HG03432 (cell line): ENCODE measurements at regions not wholly inside any gene's neighbourhood (a gene's known extent, or its start where the extent isn't known, plus 50 kb on each side); places are given as distances from the start of the nearest gene placed in this dataset.
"Not testable (repeated sequence)": the region's sequence is repeated elsewhere in the genome, so short reads cannot be mapped to it uniquely, and the experiment has no call there.

ENCODE experiments used
- ATAC-seq: cut with Tn5 transposase; IDR thresholded peaks from one replicate; pipeline ENCODE4 v1.9.1; 2021; ENCODE audit warnings: mild to moderate bottlenecking, moderate library complexity; ENCODE audit not compliant: unreplicated experiment

DNA sequence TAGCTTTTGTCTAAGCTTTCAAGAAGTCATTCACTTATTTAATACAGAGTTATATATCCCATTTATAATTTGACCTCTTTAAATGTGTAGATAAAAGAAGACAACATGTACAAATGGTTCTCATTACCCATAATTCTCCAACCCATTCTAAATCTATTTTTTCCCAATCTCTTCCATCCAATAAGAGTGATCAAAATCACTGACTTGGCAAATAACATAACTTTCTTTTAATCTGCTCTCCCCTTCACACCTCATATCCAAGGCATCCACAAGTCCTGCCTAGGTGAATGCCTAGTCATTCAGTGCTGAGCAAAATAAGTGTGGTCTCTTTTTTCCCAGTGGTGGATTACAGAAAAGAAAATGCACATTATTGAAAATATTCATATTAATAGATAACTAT, 1231.1 kb downstream of the CDH11 start:
- no peak for ATAC-seq

DNA sequence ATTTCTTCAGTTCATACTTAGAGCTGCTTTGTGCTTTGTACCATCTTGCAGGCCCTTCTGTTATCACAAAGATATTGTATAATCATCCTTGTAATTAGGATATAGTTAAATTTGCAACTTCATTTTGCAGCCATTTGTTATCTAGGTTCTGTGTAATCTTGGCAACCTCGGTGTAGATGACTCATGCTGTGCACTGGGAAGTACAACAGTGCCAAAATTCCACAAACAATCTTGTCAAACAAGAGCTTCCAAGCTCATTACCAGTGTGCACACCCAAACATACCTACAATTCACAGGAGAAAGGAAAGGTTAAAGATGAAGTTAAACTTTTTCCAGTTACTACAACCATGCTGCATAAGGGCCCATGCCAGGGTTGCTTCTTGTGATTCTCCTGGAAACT, 1231.8 kb downstream of the CDH11 start:
- ATAC-seq = no peak

DNA sequence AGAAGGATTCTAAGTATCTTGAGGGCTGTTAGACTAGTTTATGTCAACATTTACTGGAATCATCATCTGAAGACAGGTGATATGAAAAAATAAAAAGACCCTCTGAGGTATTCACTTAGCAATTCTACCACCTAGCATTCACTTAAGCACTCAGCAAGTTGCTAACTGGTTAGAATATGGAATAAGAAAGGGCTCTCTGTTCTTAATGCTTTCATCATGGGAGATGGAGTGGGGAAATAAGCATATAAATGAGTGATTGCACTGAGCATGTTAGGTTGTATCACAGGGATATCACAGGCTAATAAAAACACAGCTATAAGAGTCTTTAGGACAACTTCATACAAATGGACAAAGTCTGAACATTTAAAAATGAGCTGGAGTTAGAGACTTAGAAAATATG, 1238.8 kb downstream of the CDH11 start:
- ATAC-seq = no peak

DNA sequence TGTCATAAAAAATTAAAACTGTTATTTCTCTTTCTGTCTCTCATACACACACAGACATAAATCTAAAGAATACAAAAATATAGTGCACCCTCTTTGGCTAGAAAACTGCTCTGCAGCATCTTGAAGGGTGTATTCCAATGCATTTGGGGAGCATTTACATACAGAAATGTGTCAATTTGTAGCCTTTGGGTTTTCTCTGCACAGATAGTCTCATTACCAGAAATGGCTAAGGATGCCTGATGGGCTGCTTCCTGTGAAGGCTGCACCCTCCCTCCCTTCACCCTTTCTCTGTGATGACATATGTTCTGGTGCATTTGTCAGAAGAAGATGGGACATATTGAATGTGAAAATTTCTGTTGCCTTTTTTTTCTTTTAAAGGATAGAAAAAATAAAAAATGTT, 1239.3 kb downstream of the CDH11 start:
- ATAC-seq = no peak

DNA sequence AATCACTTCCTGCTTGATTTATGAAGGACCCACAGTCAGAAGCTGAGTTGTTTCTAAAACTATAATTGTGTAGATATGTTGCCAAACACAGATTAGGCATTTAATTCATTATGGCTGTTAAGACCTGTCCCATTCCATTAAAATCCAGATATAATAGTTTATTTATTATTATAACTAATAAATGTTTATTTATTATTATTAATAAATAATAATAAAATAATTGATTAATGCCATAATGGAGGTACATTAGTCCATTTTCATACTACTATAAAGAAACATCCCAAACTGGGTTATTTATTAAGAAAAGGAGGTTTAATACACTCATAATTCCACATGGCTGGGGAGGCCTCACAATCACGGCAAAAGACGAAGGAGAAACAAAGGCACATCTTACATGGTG, 1240.9 kb downstream of the CDH11 start:
- ATAC-seq = no peak

DNA sequence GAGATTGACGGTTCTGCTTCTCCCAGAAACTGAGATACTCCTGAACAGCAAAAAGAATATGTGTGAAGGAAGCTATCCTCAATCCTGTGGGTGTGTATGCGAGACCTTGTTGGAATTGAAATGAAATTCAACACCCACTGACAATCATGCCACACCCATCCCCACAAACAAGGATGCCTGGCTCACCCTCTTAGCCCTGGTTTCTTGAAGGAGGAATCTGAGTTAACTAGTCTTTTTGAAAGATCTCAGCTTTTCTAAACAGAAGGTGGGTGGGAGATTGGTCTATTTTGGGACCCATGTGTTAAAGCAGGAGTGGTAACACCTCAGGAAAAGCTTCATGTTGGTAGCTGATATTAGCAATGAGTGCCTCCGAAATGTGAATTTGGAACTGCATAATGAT, 1244.5 kb downstream of the CDH11 start:
- ATAC-seq = no peak

DNA sequence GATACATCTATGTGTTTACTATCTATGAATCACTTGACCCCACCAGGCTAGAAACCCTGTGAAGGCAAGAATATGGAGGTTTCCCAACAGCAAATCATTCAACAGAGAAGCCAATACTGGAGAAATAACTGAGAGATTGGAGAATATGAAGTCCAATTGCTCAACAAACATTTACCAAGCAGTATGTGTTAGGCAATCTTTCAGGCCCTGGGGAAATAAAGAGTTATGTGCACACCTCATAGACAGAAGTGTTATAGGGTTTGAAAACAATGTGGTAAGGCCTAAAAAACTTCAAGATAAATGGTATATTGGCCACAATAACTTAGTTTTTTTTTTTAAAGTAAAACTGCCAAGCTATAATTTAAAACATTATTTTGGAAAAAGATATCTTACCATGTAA, 1245.8 kb downstream of the CDH11 start:
- ATAC-seq = no peak

DNA sequence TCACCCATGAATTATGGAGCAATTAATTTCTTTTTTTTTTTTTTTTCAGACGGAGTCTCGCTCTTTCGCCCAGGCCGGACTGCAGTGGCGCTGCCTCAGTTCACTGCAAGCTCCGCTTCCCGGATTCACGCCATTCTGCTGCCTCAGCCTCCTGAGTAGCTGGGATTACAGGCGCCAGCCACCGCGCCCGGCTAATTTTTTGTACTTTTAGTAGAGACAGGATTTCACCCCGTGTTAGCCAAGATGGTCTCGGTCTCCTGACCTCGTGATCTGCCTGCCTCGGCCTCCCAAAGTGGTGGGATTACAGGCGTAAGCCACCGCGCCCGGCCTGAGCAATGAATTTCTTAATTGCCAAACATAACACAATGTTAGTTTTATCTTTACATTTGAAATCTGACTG, 1261.2 kb downstream of the CDH11 start:
- ATAC-seq = not testable (repeated sequence)

DNA sequence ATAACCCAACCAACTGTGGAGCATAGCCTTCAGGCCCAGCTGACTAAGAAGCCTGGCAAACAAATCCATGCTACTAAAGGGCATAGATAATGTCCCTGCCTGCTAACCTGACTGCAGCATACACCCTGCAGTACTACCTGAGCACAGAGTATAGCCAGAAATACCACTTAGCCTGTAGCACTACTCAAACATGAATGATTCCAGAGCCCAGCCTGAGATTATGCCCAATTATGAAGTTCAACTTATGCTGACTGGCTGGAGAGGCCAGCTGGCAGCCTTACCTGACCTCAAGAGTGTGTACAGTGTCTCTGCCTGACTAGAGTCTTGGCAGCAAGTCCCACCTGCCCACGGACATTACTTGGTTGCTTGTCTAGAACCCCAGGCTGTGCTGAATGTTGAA, 1265.3 kb downstream of the CDH11 start:
- ATAC-seq = no peak

DNA sequence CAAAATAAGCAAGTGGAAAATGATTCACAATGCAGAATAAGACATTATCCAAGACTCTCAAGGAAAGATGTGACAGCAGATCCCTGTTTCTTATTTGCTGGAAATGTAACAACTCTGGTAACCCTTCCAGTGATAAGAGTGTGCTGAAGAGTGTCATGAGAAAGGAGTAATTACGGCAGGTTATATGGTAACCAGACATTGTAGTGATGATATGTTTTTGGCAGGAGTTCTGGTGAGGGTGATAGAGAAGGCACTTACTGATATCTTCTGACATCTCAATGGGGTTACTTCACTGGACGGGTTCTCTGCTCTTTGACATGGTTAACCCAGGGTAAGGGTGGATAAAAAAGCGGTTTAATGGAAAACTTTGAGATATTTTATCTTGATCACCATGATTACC, 1270.9 kb downstream of the CDH11 start:
- ATAC-seq = no peak

DNA sequence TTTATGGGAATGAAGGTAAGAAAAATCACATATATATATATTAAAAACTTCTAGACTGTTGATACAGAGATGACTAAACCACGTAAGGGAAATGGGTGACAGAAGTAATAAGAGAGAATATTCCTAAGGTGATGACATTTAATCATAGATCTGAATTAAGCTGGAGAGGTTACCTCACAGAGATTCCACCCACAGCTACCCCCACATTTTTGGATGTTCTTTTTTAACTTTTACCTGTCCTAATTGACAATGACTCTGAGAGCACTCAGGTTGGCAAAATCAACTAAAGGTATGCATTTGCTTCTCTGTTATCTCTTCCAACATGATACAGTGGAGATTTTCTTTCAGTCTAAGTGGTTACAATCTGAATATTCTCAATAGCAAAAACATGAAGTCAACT, 1280.6 kb downstream of the CDH11 start:
- ATAC-seq = no peak

DNA sequence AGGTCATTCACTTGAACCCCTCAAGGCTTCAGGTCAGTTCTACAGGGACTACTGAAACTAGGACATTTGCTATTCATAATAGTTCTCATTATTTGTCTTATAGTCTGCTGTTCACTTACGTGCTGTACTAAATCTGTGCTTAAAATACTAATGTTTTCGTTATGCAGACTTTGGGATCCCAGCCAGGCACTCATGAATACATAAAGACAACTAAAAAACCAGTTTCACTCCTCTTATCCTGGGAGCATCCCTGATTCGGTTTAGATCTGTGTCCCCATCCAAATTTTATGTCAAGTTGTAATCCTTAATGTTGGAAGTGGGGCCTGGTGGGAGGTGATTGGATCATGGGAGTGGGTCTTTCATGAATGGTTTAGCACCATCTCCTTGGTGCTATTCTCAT, 1291.8 kb downstream of the CDH11 start:
- no peak for ATAC-seq

DNA sequence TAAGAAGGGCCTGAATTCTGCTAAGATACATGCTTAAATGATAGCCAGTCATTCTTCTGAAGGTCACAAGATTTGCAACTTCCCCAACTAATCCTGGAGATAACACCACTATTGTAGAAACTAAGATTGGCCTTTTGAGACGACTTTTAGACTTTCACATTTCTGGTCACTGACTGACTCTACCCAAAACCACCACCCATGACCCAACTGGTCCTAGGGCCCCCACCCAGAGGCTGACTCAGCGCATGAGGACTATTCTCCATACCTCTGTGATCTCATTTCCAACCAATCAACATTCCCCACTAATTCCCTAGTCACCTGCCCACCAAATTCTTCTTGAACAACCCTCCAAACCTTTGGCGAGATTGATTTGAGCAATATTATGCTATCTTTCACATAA, 1299.0 kb downstream of the CDH11 start:
- no peak for ATAC-seq

DNA sequence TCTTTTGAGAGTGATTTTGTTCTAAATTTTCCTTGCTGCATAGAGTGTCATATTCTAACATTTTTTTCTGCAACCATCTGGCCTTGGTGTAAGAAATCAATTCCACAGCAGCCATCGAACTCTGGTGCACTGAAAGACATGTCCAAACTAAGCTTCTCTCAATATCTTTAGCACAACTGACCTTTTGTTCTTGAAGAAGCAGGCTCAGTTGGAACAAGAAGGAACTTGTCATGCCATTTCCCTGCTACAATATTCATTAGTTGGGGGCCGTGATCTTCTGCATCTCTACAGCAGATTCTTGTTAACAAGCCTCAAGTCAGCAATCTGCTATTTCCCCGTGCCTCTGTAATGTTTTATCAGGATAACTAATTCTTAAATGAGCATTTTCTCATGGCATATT, 1305.6 kb downstream of the CDH11 start:
- ATAC-seq = no peak

DNA sequence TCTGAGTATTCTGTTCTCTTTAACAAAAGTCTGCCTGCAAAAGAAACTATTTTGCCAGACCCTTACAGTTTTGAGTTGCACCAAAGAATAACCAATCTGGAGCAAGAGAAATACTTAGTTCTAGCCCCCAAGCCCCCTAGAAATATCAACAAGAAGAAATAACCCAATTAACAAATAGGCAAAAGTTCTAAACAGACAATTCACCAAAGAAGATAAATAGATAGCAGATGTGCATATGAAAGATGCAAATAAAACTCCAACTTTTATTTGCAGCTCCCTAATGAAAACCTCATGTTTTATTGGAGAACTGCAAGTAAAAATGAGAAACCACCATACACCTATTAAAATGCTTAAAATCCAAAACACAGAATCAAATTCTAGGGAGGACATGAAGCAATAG, 1308.0 kb downstream of the CDH11 start:
- no peak for ATAC-seq

DNA sequence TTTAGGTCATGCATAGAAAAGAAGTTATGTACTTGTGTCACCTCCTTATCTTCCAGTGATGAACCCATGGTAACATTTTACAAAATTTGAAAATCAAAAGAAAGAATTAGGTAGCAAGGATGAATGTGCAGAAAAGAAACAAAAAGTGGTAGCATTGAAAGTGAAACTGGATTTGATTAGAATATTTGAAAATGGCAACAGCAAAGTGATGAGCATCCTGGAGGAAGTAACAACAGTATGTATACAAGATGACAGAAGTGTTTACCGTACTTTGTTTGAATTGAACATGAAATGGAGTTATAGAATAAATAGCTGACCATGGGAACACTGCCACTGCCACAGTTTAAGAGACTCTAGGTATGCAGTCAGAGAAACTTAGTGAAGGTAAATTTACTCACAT, 1313.1 kb downstream of the CDH11 start:
- ATAC-seq = no peak

DNA sequence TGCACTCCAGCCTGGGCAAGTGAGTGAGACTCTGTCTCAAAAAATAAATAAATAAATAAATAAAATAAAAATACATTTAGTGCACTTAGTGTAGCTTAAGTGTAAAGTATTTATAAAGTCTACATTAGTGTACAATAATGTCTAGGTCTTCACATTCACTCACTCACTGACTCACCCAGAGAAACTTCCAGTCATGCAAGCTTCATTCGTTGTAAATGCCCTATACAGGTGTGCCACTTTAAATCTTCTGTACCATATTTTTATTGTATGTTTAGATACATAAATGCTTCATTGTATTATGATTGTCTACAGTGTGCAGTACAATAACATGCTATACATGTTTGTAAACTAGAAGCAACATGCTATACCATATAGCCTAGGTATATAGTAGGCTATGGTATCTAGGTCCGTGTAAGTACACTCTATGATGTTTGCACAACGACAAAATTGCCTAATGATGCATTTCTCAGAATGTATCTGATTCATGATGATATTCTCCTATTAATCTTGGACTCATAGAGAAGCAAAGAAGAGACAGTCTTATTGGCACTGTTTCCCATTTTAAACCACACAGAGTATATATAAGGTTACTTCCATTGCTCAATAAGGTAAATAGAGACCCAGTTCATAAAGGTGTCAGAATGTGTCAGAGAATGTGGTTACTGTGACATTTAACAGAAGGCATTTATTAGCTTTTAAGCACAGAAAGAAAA, 1314.9 kb downstream of the CDH11 start:
- ATAC-seq = no peak

DNA sequence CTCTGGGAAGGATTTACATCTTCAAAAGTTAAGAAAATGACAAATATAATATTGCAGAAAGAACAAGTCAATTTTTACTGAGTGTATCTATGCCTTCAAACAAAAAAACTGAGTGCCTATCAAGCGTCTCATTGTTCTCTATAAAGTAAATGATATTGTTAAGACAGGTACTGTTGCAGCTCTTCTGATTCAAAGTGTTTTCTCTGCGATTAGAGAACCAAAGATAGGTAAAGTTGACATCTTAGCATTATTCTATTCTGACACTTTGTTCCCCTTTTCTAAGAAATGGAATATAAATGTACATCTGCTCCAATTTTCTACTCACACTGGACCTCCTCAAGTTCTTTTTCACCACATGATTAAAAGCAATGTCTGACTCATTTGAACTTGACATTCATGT, 1317.7 kb downstream of the CDH11 start:
- ATAC-seq = no peak

DNA sequence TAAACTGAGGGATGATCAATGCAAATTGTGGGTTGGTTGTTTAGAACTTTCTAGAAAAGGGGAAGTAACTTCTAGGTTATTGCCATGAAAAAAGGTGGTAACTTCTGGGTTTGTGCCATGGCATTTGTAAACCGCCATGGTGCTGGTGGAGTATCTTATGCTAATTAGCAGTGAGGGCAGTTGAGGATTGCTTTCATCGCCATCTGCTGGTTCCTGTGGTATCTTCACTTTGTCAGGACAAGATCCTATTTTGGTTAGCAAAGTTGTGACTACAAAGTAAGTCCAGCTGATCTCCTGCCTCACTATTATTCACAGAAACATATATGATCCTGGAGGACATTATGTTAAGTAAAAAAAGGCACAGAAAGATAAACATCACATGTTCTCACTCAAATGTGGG, 1332.3 kb downstream of the CDH11 start:
- ATAC-seq = no peak

DNA sequence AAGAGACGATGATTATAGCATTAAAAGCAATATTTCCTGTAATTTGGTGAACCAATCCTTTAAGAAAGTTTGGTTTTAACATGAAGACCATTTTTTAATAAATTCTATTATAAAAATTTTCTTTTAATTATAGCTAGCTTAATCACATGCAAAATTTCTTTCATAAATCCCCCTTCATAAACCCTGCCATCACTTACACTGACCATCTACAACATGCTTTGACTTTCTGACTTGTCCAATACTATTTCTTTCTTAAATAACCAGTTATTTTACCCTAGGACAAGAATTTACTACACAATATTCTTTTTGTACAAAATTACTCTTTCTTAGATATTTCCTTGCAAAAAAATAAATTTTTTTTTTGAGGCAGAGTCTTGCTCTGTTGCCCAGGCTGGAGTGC, 1334.8 kb downstream of the CDH11 start:
- ATAC-seq = no peak

DNA sequence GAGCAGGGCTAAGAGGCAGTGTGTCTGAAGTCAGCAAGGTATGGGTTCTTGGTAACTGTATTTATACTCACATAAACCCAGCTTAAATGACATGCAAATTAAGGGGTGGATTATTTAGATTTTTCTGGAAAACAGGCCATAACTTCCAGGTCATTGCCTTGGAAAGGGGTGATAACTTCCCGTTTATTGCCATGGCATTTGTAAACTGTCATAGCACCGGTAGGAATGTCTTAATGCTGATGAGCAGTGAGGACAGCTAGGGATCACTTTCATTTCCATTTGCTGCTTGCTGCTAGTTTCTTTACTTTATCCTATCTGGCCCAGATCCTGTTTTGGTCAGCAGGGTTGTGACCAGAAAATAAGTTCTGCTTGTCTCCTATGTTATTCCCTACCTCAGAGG, 1336.7 kb downstream of the CDH11 start:
- ATAC-seq = no peak

DNA sequence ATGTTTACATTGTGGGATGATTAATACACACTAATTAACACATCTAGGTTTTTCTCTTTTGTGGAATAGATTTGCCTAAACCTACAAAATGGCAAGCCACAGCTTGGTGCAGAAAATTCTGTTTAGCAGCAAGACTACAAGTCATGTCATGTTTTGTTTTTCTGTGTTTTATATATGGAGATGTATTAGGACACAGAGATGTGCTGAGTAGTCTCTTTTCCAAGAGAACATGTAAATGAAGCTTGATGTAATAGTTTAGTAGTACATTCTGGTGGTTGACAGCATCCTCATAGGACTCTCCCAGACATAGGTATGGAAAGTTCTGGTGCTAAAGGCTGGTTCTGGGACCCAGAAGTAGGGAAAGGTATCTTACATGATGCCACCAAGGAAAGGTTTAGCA, 1345.4 kb downstream of the CDH11 start:
- no peak for ATAC-seq

DNA sequence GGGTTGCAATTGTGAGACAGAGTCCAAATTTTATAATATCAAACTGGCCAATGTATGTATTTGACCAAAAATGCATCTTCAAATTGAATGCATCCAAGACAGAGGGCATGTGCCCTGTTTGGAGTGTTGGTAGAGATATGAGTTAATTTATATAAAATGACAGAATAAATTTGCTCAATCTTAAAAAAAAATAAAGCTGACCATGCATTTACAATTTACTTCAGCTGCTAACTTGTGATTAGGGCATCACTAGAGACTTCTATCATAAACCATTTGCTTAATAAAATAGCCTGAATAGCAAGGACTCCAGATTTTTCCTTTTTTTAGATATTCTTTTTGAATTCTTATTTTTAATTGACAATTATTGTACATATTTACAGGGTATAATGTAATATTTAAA, 1345.8 kb downstream of the CDH11 start:
- ATAC-seq = no peak

DNA sequence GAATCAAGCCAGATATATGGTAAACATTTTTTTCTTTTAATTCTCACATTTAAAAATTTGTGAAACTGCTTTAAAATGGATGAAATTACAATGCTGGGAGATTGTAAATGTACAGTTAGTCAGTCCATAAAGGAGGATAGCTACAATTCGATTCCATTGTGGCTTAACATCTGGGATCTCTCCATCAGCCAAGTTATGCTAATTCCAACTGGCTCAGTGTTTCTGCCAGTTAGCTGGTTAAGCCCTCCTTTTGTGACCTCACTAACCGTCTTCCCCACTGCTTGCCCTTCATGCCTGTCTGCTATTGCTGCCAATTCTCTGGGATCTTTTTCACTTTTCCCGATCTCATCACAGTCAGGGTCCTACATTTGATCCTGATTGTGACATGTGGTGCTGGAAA, 1347.6 kb downstream of the CDH11 start:
- ATAC-seq = no peak
